Activated naive CD4-positive, alpha-beta T cell treated with anti-CD3 and anti-CD28 coated beads, Interleukin-2, amount 50 U/mL, for 72 hours (primary cell): ENCODE measurements at regions not wholly inside any gene's neighbourhood (a gene's known extent, or its start where the extent isn't known, plus 50 kb on each side); places are given as distances from the start of the nearest gene placed in this dataset.
A peak's percentile ranks its signal among the peaks of the same experiment; 100 is the strongest.

Experiments
- ATAC-seq, 2 donors: fragments of 150-1000 bp; cut with Tn5 transposase; 2 replicates each; pipeline ENCODE4 v1.10.0; 2021; ENCODE audit warnings: mild to moderate bottlenecking in 2 of 2, moderate library complexity in 2 of 2
- DNase-seq, 2 donors: peaks; one replicate each; pipeline ENCODE4 v3.0.0; 2021 to 2022; ENCODE audit warnings: low spot score in 2 of 2
- H3K27ac Mint-ChIP-seq, 2 donors: one replicate each; pipeline ENCODE4 v1.8.0; 2022; ENCODE audit warnings: mild to moderate bottlenecking in 2 of 2, mixed read lengths in 2 of 2
- H3K36me3 Mint-ChIP-seq, 2 donors: one replicate each; pipeline ENCODE4 v1.8.0; 2022; ENCODE audit warnings: mixed read lengths in 2 of 2
- H3K9me3 Mint-ChIP-seq, 2 donors: one replicate each; pipeline ENCODE4 v1.8.0; 2022; ENCODE audit warnings: mixed read lengths in 2 of 2

- ATAC-seq: no peak
- Mint-ChIP-seq H3K9me3 (no peaks in the 10 kb centered on the region), H3K27ac (no peak overlapping the region), H3K36me3 (no peaks in the 10 kb centered on the region)
- no peak for DNase-seq
These were observed 275.7 kb downstream of the SHQ1 start for GRCh38 chr3:72572489-72573007.

DNA sequence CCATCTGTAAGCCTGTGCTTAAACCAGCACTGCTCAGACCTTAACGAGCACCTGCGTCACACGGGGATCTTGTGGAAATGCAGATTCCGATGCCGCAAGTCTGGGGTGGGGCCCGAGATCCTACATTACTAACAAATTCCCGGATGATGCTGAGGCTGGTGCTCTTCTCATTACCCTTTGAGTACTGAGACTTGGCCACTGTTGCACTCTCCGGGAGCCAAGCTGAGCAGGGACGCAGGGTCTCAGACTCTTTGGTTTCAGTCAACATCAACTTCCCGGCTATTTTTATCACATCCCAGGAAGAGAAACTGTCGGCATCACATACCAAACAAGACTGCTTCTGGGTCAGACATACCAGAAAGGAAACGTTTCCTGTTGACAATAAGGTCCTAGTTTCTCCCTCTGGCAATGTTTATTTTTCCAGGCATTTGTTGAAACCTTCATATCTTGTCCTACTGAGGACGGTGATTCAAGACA, 276.6 kb downstream of the SHQ1 start:
- no peak for DNase-seq
- no peak for ATAC-seq
- Mint-ChIP-seq H3K9me3 (no peaks in the 10 kb centered on the region), H3K36me3 (no peaks in the 10 kb centered on the region), H3K27ac (no peak overlapping the region)

DNA sequence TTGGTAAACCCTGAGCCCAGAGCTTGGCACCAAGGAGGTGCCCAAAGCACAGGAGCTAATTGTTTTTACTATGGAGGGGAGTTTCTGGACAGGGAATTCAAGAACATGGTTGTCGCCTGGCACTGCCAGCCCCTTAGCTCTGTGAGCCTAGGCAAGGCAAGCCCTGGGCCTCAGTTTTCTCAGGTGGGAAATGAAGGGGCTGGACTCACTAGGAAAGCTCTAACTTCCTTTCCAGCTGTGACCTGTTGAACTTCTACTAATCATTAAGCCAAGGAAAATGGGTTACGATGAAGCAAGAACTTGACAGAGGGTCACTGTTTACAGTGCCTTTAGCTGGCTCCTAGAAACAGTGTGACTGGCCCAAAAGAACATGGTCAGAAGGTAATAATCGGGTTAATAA, 277.2 kb downstream of the SHQ1 start:
- no peak overlapping the region for H3K27ac Mint-ChIP-seq
- DNase-seq: no peak
- no peaks in the 10 kb centered on the region for H3K36me3 Mint-ChIP-seq
- no peak for ATAC-seq
- no peaks in the 10 kb centered on the region for H3K9me3 Mint-ChIP-seq

GRCh38 chr3:72569754-72570440, 278.3 kb downstream of the SHQ1 start:
- no peak for ATAC-seq
- H3K27ac Mint-ChIP-seq: no peak overlapping the region
- no peaks in the 10 kb centered on the region for H3K9me3 Mint-ChIP-seq
- H3K36me3 Mint-ChIP-seq: no peaks in the 10 kb centered on the region
- no peak for DNase-seq

GRCh38 chr3:72568083-72568482, 280.2 kb downstream of the SHQ1 start:
- DNase-seq (no peak), ATAC-seq (no peak)
- Mint-ChIP-seq H3K36me3 (no peaks in the 10 kb centered on the region), H3K9me3 (no peaks in the 10 kb centered on the region), H3K27ac (peak overlapping the region in 1 of 2 donors; percentile 17)

GRCh38 chr3:72567474-72567873, 280.8 kb downstream of the SHQ1 start:
- ATAC-seq (no peak), DNase-seq (no peak)
- H3K27ac Mint-ChIP-seq: no peak overlapping the region
- no peaks in the 10 kb centered on the region for H3K9me3 Mint-ChIP-seq
- H3K36me3 Mint-ChIP-seq: no peaks in the 10 kb centered on the region

DNA sequence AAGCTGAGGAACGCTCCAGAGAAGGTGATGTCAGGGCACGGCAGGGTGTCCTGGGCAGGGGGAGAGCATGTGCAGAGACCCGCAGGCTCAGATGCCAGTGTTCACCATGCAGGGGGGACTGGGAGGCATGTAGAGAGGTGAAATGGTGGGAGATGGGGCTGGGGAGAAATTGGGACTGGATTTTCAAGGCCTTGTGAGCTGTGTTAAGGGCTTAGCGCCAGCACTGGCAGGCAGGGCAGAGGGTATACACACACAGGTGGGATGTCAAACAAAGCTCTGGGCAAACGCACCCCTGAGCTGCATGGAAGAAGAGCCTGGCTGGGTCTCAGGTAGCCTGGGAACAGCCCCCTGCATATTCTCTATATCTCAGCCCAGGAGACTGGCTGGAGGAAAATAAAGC, 282.7 kb downstream of the SHQ1 start:
- peaks cover 0 to 8% of the 10 kb centered on the region in 2 donors for H3K9me3 Mint-ChIP-seq
- DNase-seq (no peak), ATAC-seq (no peak)
- H3K36me3 Mint-ChIP-seq: peaks cover 0 to 6% of the 10 kb centered on the region in 2 donors
- no peak overlapping the region for H3K27ac Mint-ChIP-seq

- Mint-ChIP-seq H3K9me3 (peaks cover 0 to 8% of the 10 kb centered on the region in 2 donors), H3K36me3 (peaks cover 0 to 6% of the 10 kb centered on the region in 2 donors), H3K27ac (no peak overlapping the region)
- DNase-seq: no peak
- no peak for ATAC-seq
These were observed 284.4 kb downstream of the SHQ1 start for GRCh38 chr3:72563690-72564370.

GRCh38 chr3:72560846-72561675, 287.2 kb downstream of the SHQ1 start:
- peaks cover 4 to 21% of the 10 kb centered on the region in 2 donors for H3K36me3 Mint-ChIP-seq
- DNase-seq (no peak), ATAC-seq (no peak)
- H3K27ac Mint-ChIP-seq: no peak overlapping the region
- peaks cover 4 to 25% of the 10 kb centered on the region in 2 donors for H3K9me3 Mint-ChIP-seq

- Mint-ChIP-seq H3K27ac (peak overlapping the region in 1 of 2 donors; percentile 39), H3K36me3 (peaks cover 4 to 27% of the 10 kb centered on the region in 2 donors), H3K9me3 (peaks cover 7 to 29% of the 10 kb centered on the region in 2 donors)
- no peak for DNase-seq
- ATAC-seq: no peak
These were observed 288.9 kb downstream of the SHQ1 start for GRCh38 chr3:72559385-72559784.

GRCh38 chr3:72558001-72558400, 290.2 kb downstream of the SHQ1 start:
- DNase-seq (no peak), ATAC-seq (no peak)
- H3K36me3 Mint-ChIP-seq: peaks cover 4 to 27% of the 10 kb centered on the region in 2 donors
- H3K27ac Mint-ChIP-seq: no peak overlapping the region
- peaks cover 7 to 29% of the 10 kb centered on the region in 2 donors for H3K9me3 Mint-ChIP-seq

DNA sequence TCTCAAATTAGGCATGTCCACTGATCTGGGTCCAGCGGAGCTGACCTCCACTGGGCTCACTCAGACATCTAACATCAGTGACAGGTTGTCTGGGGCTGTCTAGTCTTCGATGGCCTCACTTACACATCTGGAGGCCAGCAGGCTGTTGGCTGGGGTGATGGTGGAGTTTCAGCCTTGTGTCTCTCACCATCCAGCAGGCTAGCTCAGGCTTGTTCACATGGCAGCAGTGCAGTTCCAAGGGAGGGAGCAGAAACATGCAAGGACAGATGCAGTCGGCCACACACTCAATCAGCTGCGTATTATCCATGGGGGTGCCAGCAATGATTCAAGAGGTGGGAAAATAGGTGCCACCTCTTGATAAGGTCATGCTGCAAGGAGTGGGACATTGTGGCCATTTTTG, 292.5 kb downstream of the SHQ1 start:
- ATAC-seq (no peak), DNase-seq (no peak)
- Mint-ChIP-seq H3K27ac (peak overlapping the region in 1 of 2 donors; percentile 24), H3K36me3 (peaks cover 4 to 21% of the 10 kb centered on the region in 2 donors), H3K9me3 (peaks cover 9 to 23% of the 10 kb centered on the region in 2 donors)

GRCh38 chr3:72554689-72555088, 293.6 kb downstream of the SHQ1 start:
- ATAC-seq: no peak
- DNase-seq: no peak
- no peak overlapping the region for H3K27ac Mint-ChIP-seq
- peaks cover 9 to 28% of the 10 kb centered on the region in 2 donors for H3K36me3 Mint-ChIP-seq
- H3K9me3 Mint-ChIP-seq: peaks cover 10 to 30% of the 10 kb centered on the region in 2 donors

- H3K27ac Mint-ChIP-seq: no peak overlapping the region
- peaks cover 10 to 30% of the 10 kb centered on the region in 2 donors for H3K9me3 Mint-ChIP-seq
- ATAC-seq (no peak), DNase-seq (no peak)
- H3K36me3 Mint-ChIP-seq: peaks cover 9 to 28% of the 10 kb centered on the region in 2 donors
These were observed 294.9 kb downstream of the SHQ1 start for GRCh38 chr3:72553298-72553697.

- peak overlapping the region; percentile 94 to 98 for H3K27ac Mint-ChIP-seq
- DNase-seq (no peak), ATAC-seq (no peak)
- H3K9me3 Mint-ChIP-seq: peaks cover 6 to 11% of the 10 kb centered on the region in 2 donors
- peaks cover 5 to 10% of the 10 kb centered on the region in 2 donors for H3K36me3 Mint-ChIP-seq
These were observed 297.5 kb downstream of the SHQ1 start for GRCh38 chr3:72550582-72551262.
